WTC11 (cell line): ENCODE measurements at regions not wholly inside any gene's neighbourhood (a gene's known extent, or its start where the extent isn't known, plus 50 kb on each side); places are given as distances from the start of the nearest gene placed in this dataset.

Experiments used
- ELF4 ChIP-seq: sonication (generic); formaldehyde crosslinking; IDR thresholded peaks from 2 replicates; pipeline ENCODE4 v1.8.1; 2022; ENCODE audit warnings: low read depth, mild to moderate bottlenecking, moderate library complexity, missing genetic modification reagents
- FOXP1 ChIP-seq: sonication (generic); formaldehyde crosslinking; IDR thresholded peaks from 2 replicates; pipeline ENCODE4 v1.8.0; 2022; ENCODE audit warnings: missing genetic modification reagents, mild to moderate bottlenecking, moderate library complexity, borderline replicate concordance
- GABPB1 ChIP-seq: sonication (generic); formaldehyde crosslinking; IDR thresholded peaks from 2 replicates; pipeline ENCODE4 v1.8.1; 2023; ENCODE audit warnings: mild to moderate bottlenecking, missing genetic modification reagents
- ZBTB21 ChIP-seq: sonication (generic); formaldehyde crosslinking; IDR thresholded peaks from 2 replicates; pipeline ENCODE4 v1.8.1; 2023; ENCODE audit warnings: mild to moderate bottlenecking, missing genetic modification reagents, borderline replicate concordance
- ZNF121 ChIP-seq: sonication (generic); formaldehyde crosslinking; IDR thresholded peaks from 2 replicates; pipeline ENCODE4 v1.8.0; 2023; ENCODE audit warnings: missing genetic modification reagents
- ZNF416 ChIP-seq: fragments of 250-450 bp; sonication (Bioruptor Pico); IDR thresholded peaks from 2 replicates; pipeline ENCODE4 v1.9.0; 2021; ENCODE audit warnings: mild to moderate bottlenecking, inconsistent platforms
- TF ChIP-seq, protein P1 (sequence below): fragments of 200-600 bp; IDR thresholded peaks from 2 replicates; pipeline ENCODE4 v1.8.0; 2022; ENCODE audit warnings: antibody characterized with exemption
- TF ChIP-seq, protein P2 (sequence below): sonication (generic); formaldehyde crosslinking; IDR thresholded peaks from 2 replicates; pipeline ENCODE4 v1.8.1; 2022; ENCODE audit warnings: mild to moderate bottlenecking, missing genetic modification reagents, moderate library complexity, borderline replicate concordance
- TF ChIP-seq, protein P3 (sequence below): sonication (generic); formaldehyde crosslinking; IDR thresholded peaks from 2 replicates; pipeline ENCODE4 v1.8.0; 2022; ENCODE audit warnings: mild to moderate bottlenecking, missing genetic modification reagents
- TF ChIP-seq, protein P4 (sequence below): sonication (generic); formaldehyde crosslinking; IDR thresholded peaks from 2 replicates; pipeline ENCODE4 v1.8.0; 2022; ENCODE audit warnings: missing genetic modification reagents

DNA sequence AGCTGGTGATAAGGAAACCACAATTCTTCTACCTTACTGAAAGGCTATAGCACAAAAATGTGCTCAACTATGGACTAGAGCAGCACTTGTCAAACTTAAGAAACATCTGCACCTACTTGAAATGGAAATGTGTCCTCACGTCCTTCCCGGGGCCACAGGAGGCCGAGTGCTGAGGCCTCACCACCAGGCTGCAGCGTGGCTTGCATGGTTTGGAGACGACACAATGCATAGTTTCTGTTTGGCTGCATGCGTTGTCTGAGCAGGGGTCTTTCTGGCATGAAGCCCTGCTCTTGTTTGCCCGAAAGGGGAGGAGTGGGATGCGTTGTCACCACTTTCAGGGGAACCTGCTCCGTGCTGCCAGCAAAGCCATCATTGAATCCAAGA, 228.8 kb downstream of the TTLL2 start:
- no peak for TF ChIP-seq FOXP1 (CRISPR knock-in tag)
- TF ChIP-seq, protein P1, sequence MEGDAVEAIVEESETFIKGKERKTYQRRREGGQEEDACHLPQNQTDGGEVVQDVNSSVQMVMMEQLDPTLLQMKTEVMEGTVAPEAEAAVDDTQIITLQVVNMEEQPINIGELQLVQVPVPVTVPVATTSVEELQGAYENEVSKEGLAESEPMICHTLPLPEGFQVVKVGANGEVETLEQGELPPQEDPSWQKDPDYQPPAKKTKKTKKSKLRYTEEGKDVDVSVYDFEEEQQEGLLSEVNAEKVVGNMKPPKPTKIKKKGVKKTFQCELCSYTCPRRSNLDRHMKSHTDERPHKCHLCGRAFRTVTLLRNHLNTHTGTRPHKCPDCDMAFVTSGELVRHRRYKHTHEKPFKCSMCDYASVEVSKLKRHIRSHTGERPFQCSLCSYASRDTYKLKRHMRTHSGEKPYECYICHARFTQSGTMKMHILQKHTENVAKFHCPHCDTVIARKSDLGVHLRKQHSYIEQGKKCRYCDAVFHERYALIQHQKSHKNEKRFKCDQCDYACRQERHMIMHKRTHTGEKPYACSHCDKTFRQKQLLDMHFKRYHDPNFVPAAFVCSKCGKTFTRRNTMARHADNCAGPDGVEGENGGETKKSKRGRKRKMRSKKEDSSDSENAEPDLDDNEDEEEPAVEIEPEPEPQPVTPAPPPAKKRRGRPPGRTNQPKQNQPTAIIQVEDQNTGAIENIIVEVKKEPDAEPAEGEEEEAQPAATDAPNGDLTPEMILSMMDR = no peak
- TF ChIP-seq ELF4 (CRISPR knock-in tag) = no peak
- TF ChIP-seq, protein P2, sequence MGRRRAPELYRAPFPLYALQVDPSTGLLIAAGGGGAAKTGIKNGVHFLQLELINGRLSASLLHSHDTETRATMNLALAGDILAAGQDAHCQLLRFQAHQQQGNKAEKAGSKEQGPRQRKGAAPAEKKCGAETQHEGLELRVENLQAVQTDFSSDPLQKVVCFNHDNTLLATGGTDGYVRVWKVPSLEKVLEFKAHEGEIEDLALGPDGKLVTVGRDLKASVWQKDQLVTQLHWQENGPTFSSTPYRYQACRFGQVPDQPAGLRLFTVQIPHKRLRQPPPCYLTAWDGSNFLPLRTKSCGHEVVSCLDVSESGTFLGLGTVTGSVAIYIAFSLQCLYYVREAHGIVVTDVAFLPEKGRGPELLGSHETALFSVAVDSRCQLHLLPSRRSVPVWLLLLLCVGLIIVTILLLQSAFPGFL (CRISPR knock-in tag) = no peak
- TF ChIP-seq, protein P3, sequence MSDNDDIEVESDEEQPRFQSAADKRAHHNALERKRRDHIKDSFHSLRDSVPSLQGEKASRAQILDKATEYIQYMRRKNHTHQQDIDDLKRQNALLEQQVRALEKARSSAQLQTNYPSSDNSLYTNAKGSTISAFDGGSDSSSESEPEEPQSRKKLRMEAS (CRISPR knock-in tag) = no peak
- TF ChIP-seq ZNF416 (CRISPR knock-in tag) = no peak
- TF ChIP-seq GABPB1 (CRISPR knock-in tag) = no peak
- no peak for TF ChIP-seq ZBTB21
- no peak for TF ChIP-seq ZNF121 (CRISPR knock-in tag)
- TF ChIP-seq, protein P4, sequence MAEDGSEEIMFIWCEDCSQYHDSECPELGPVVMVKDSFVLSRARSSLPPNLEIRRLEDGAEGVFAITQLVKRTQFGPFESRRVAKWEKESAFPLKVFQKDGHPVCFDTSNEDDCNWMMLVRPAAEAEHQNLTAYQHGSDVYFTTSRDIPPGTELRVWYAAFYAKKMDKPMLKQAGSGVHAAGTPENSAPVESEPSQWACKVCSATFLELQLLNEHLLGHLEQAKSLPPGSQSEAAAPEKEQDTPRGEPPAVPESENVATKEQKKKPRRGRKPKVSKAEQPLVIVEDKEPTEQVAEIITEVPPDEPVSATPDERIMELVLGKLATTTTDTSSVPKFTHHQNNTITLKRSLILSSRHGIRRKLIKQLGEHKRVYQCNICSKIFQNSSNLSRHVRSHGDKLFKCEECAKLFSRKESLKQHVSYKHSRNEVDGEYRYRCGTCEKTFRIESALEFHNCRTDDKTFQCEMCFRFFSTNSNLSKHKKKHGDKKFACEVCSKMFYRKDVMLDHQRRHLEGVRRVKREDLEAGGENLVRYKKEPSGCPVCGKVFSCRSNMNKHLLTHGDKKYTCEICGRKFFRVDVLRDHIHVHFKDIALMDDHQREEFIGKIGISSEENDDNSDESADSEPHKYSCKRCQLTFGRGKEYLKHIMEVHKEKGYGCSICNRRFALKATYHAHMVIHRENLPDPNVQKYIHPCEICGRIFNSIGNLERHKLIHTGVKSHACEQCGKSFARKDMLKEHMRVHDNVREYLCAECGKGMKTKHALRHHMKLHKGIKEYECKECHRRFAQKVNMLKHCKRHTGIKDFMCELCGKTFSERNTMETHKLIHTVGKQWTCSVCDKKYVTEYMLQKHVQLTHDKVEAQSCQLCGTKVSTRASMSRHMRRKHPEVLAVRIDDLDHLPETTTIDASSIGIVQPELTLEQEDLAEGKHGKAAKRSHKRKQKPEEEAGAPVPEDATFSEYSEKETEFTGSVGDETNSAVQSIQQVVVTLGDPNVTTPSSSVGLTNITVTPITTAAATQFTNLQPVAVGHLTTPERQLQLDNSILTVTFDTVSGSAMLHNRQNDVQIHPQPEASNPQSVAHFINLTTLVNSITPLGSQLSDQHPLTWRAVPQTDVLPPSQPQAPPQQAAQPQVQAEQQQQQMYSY = no peak
